Left lobe of liver (tissue), 2 donors: ENCODE measurements at regions not wholly inside any gene's neighbourhood (a gene's known extent, or its start where the extent isn't known, plus 50 kb on each side); places are given as distances from the start of the nearest gene placed in this dataset.
A peak's percentile ranks its signal among the peaks of the same experiment; 100 is the strongest.
"Not testable (repeated sequence)": the region's sequence is repeated elsewhere in the genome, so short reads cannot be mapped to it uniquely, and the experiment has no call there.

Source experiments
- ATAC-seq: fragments of 200-7000 bp; cut with Tn5 transposase; one replicate; pipeline ENCODE4 v1.9.1; 2020; ENCODE audit warnings: mild to moderate bottlenecking, moderate library complexity
- DNase-seq: peaks from one replicate; pipeline ENCODE4 v3.0.0-alpha.2; 2020; ENCODE audit warnings: low spot score
- donor health status: DM: no; HTN: no; CAD: no; lungs with moderate emphysema.
- donor health status: DM: no; HTN: yes; CAD: no.

- not testable (repeated sequence) for ATAC-seq, DNase-seq
These were observed 1711.3 kb downstream of the KHDRBS2 start for GRCh38 chr6:60574723-60575122.

- DNase-seq: not testable (repeated sequence)
- ATAC-seq: peak; percentile 42
These were observed 1713.4 kb downstream of the KHDRBS2 start for GRCh38 chr6:60572607-60573006.

DNA sequence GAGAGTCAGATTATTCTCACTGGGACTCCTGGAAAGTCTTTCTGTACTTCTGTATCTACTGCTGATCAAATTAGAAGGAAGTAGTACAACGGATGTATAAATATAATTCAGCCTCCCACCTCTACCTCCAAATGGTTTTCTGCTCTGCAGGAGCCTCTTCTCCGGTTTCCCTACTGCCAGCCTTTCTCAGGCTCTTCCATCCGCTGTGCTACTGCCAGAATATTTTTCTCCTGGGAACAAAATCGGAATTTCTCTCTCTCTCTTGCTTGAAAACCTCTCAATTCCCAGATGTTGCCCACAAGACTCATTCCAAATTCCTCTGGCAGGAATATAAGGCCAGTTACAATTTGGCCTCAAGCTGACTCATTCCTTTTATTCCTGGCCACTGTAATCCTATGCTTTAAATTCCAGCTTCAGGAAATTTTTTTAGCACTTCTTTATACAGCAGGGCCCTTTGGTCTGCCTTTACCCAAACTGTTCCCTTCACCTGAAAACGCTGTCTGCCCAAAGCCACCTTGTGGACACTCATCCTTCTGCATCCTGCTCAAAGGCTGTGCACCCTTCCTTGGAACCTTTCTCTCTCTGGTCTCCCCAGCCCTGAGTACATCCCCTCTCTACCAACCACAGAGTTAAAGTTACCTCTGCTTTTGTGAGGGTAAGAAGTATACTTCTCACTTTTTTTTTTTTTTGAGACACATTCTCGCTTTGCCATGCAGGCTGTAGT is 1714.6 kb downstream of the KHDRBS2 start:
- ATAC-seq, DNase-seq: not testable (repeated sequence)

GRCh38 chr6:60570599-60570998 is 1715.4 kb downstream of the KHDRBS2 start:
- not testable (repeated sequence) for ATAC-seq, DNase-seq

DNA sequence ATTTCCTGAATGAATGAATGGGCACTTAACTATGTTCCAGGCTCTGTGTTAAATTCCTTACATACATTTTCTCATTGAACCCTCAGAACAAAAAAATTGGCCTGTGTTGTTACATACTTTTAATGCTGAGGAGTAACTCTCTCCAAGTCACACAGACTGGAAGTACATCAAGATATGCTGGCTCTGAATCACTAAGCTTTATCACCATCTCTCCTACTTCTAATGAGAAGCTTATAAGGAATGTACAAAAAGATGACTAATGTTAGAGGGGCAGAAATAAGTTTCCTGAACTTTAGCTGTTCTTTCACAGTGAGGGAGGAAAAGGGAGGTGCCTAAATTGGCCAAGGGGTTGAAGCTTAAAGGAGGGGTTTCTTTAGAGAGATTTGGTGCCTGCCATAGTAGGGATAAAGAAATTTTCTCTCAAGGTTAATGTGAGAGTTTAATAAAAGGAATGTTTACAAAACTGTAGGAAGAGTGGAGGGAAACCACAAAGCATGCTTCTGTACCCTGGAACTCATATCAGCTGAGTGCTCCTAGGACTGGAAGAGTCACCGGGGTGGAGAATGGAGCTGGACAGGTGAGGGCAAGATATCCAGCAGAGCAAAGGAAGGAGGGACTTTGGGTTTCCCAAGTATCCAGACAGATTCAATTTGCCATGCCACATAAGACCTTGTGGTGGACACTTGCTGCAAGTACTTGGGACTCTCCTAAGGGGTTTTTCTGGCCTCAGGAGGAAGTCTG is 1718.4 kb downstream of the KHDRBS2 start:
- DNase-seq, ATAC-seq: not testable (repeated sequence)

GRCh38 chr6:60566387-60566786 is 1719.6 kb downstream of the KHDRBS2 start:
- not testable (repeated sequence) for DNase-seq, ATAC-seq

GRCh38 chr6:60559702-60560101 is 1726.3 kb downstream of the KHDRBS2 start:
- ATAC-seq, DNase-seq: not testable (repeated sequence)

- ATAC-seq: not testable (repeated sequence)
These were observed 1738.7 kb downstream of the KHDRBS2 start for GRCh38 chr6:60547340-60547739.

GRCh38 chr6:60524770-60525169 is 1761.3 kb downstream of the KHDRBS2 start:
- ATAC-seq: not testable (repeated sequence)

More at GRCh38 chr6:60547340-60547739, 1738.7 kb downstream of the KHDRBS2 start:
- not testable (repeated sequence) for DNase-seq

GRCh38 chr6:60477747-60478146 is 1808.3 kb downstream of the KHDRBS2 start:
- DNase-seq: not testable (repeated sequence)
- ATAC-seq: peak; percentile 55

More at GRCh38 chr6:60524770-60525169, 1761.3 kb downstream of the KHDRBS2 start:
- DNase-seq: not testable (repeated sequence)

DNA sequence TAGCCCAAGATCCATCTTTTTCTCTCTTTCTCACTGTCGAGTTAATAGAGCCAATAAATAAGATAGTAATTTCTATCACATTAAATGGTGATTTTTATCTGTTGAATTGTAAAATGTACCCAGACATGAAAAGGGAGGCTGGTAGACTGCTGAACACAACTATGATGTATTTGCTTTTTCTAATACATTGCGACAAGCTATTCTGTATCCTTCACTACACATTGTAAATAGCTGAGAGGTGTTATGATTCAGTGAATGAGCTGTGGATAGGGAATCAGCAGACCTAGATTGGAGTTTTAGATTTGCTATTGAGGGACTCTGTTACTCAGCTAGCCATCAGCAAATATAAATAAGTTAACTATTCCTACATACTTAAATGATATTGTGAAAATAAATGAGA is 1812.2 kb downstream of the KHDRBS2 start:
- ATAC-seq, DNase-seq: not testable (repeated sequence)

GRCh38 chr6:60471426-60471825 is 1814.6 kb downstream of the KHDRBS2 start:
- not testable (repeated sequence) for ATAC-seq, DNase-seq

- peak; percentile 54 for ATAC-seq
- DNase-seq: not testable (repeated sequence)
These were observed 1835.6 kb downstream of the KHDRBS2 start for GRCh38 chr6:60450428-60450827.

GRCh38 chr6:60444532-60444931 is 1841.5 kb downstream of the KHDRBS2 start:
- not testable (repeated sequence) for DNase-seq, ATAC-seq

DNA sequence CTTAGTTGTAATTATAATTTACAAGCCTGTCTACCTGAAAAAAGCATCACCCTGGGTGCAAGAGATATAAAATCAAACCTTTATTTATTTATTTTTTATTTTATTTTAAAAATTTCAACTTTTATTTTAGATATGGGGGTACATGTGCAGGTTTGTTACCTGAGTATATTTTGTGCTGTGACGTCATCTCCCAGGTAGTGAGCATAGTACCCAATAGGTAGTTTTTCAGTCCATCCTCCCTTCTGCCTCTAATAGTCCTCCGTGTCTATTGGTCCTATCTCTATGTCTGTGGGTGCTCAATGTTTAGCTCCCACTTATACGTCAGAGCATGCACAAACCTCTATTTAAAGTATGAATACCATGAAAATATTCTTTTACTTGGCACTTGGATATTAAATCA is 1846.3 kb downstream of the KHDRBS2 start:
- not testable (repeated sequence) for ATAC-seq

GRCh38 chr6:60422691-60423090 is 1863.3 kb downstream of the KHDRBS2 start:
- not testable (repeated sequence) for ATAC-seq, DNase-seq

More for the DNA sequence above, 1846.3 kb downstream of the KHDRBS2 start:
- DNase-seq: not testable (repeated sequence)

GRCh38 chr6:60416118-60416517 is 1869.9 kb downstream of the KHDRBS2 start:
- ATAC-seq, DNase-seq: not testable (repeated sequence)

DNA sequence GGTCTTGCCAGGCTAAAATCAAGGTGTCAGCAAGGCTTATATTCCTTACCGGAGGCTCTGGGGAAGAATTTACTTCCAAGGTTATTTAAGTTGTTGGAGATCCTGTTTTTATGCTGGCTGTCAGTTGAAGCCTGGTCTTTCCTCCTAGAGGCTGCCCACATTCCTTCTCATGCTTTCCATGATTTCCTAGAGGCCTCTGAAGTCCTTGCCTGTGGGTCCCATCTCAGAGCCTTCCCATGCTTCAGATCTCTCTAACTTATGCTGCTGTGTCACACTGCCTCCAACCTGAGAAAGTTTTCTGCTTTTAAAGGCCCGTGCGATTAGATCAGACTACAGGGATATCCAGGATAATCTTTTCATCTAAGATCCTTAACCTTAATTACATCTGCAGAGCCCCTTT is 1877.3 kb downstream of the KHDRBS2 start:
- ATAC-seq, DNase-seq: not testable (repeated sequence)

DNA sequence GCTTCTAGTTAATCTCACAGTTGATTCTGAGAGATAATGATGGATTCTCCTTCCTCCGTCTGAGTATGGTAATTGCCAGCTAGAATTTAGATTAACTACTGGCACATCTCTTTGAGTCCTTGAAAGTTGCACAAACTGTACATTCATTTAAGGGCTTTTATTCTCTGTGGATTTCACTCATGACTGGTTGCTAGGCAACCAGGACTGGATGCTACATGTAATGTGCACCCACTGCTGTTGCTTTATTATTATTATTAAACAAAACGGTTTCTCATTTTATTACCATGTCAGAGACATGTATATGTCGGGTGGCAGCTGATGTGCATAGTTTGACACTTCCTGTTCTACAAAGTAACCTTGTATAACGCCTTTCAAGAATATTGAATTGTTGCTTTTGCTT is 1882.8 kb downstream of the KHDRBS2 start:
- DNase-seq, ATAC-seq: not testable (repeated sequence)

- not testable (repeated sequence) for ATAC-seq, DNase-seq
These were observed 1883.5 kb downstream of the KHDRBS2 start for GRCh38 chr6:60402490-60402889.

DNA sequence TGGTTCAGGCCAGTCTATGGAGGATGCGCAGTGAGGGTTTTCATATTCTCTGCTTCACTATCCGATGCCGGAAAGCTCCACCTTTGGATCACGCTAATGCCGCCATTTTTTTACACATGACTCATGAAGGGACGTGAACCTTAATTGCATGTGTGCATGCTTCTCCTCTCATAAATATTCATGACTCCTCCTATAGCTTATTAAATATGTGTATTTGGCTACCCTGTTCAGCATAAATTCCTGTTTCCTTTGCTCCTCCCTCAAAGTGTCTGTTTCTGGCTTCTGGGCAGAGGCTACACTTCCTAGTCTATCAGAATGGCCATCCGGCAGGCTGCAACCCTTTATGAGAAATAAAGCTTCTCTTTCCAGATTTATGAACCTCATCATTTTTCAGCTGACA is 1890.8 kb downstream of the KHDRBS2 start:
- ATAC-seq, DNase-seq: not testable (repeated sequence)
